ENCODE measurements at regions not wholly inside any gene's neighbourhood (a gene's known extent, or its start where the extent isn't known, plus 50 kb on each side); places are given as distances from the start of the nearest gene placed in this dataset.
"Not testable (repeated sequence)": the region's sequence is repeated elsewhere in the genome, so short reads cannot be mapped to it uniquely, and the experiment has no call there.

- DNase-seq (ENCODE audit: low spot score): no peak
Observed at GRCh38 chrX:1778817-1779216, 164.0 kb downstream of the ASMT start.

DNA sequence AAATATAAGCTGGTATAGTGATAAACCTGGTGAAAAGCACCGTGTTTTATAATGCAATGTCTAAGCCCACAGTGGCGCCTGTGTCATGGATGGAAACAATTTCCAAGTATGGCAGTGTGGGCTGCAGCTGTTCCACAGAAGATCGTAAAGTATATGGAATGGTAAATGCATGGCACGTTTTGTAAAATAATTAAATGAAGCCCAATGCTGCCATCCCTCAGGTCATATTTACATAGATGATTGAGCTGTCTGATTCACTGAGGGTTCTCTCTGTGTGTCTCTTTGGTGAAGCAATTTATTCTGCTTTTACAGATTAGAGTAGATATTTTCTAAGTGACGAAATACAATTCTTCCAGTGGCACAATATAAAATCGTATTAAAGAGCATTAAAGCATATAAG is 164.8 kb downstream of the ASMT start:
- no peak for DNase-seq (ENCODE audit: low spot score)

- DNase-seq (ENCODE audit: low spot score): no peak
Observed at GRCh38 chrX:1781766-1782165, 166.9 kb downstream of the ASMT start.

DNA sequence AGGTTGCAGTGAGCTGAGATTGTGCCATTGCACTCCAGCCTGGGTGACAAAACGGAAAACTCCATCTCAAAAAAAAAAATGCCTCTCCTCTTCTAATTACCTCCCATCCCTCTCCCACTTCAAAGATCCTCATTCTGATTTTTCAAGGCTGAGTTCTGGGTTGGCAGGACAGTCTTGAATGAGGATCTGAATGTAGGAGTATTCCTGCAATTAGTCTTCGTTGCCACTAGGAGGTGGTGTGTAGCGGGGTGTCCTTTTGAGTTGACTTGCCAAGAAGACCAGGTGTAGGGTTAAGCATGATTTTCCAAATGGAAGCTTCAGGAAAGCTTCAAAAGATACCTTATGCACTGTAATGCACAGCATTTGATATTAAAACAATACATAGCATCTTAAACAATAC is 169.9 kb downstream of the ASMT start:
- no peak for DNase-seq (ENCODE audit: low spot score)

DNA sequence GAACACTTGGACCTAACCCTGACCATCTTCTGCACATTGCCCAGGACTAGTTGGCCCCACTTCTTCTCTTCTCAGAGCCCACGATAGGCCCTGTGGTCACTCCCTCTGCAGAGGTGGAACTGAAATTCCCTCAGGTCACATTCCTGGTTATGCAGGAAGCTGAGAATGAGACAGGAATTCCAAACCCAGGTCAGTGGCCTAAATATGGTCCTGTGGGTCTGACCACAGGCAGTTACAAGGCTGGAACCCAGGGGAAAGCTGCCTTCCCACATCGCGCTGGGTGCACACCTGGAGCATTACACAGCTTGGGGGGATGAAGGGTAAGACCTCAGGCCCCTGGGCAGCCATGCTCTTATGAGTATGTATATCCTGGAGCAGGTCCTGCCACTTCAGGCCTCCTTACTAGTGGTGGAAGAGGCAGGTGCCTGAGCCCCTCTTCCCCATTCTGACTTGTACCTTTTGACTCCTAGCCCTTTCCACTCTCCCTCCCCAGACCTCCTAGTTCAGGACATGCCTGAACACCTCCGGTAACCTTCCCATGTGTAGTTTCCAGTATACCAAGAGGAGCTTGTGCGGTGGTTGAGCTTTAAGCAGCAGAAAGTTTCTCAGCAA is 173.5 kb downstream of the ASMT start:
- no peak for DNase-seq (ENCODE audit: low spot score)

GRCh38 chrX:1792636-1793035 is 177.8 kb downstream of the ASMT start:
- no peak for DNase-seq (ENCODE audit: low spot score)

DNA sequence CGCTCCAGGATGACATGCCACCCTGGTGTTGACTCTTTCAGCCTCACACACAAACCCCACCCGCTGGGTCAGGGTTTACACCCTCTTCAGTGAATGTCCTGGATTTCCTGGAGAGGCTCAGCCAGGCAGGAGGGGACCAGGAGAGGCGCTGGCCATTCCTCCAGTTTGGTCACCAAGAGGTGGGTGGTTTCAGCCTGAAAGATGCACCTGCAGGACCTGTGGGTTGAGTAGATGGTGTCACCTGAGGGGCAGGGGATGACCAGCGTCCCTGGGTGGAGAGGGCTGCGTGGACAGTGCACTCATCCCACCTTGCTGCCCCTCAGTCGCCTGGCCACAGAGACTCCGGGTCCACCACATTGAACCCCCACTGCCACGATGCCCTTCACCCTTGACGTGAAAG is 179.7 kb downstream of the ASMT start:
- DNase-seq (ENCODE audit: low spot score): no peak

DNA sequence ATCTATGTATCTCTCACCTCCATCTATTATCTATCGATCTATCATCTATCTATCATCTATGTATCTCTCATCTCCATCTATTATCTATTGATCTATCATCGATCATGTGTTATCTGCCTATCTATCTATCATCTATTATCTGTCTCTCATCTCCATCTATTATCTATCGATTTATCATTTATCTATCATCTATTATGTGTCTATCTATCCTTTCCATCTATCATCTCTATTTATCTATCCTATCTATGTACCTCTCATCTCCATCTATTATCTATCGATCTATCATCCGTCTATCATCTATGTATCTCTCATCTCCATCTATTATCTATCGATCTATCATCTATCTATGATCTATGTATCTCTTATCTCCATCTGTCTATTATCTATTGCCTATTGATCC is 188.1 kb downstream of the ASMT start:
- DNase-seq (ENCODE audit: low spot score): no peak

GRCh38 chrX:1803741-1804140 is 188.9 kb downstream of the ASMT start:
- DNase-seq (ENCODE audit: low spot score): no peak

- peak; percentile 66 for DNase-seq (ENCODE audit: low spot score)
Observed at GRCh38 chrX:1807301-1807731, 192.5 kb downstream of the ASMT start.

DNA sequence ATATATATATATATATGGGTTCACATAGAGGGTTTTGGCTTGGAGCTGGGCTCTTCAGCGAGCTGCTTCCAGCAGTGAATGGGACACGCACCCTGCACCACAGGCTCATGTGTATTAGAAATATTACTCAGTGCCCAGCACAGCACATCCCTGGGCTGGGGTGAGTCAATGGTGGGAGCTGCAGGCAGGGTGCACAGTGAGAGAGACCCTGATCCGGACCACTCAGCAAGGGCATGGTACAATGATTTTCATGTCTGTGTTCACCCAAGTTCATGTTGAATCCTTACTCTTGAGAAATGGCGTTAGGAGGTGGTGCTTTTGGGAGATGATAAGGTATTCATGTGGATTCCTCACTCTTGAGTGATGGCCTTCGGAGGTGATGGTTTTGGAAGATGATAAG is 194.7 kb downstream of the ASMT start:
- no peak for DNase-seq (ENCODE audit: low spot score)

- no peak for DNase-seq (ENCODE audit: low spot score)
Observed at GRCh38 chrX:1813809-1814208, 198.9 kb downstream of the ASMT start.

DNA sequence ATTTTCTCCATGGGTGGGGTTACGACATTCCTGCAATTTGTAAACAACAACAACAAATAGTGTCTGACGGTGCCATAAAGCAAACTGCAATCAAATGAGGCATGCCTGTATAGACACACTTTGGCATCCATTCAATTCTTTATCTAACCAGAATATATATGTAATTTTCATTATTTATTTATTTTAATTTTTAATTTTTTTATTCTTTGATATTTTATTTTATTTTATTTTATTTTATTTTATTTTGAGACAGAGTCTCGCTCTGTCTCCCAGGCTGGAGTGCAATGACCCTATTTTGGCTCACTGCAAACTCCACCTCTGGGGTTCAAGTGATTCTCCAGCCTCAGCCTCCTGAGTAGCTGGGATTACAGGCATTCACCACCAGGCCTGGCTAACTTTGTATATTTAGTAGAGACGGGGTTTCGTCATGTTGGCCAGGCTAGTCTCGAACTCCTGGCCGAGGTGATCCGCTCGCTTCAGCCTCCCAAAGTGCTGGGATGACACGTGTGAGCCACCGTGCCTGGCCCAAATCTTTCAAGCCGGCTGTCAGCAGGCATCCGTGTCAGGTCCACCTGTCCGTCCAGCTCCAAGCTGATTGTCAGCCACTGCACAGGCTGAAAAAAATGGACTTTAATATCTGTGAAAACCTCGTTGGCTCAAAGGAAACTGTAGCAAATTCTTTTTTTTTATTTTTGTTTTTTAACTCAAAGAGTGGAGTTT is 200.8 kb downstream of the ASMT start:
- no peak for DNase-seq (ENCODE audit: low spot score)

- not testable (repeated sequence) for DNase-seq (ENCODE audit: low spot score)
Observed at GRCh38 chrX:1816387-1816982, 201.6 kb downstream of the ASMT start.

DNA sequence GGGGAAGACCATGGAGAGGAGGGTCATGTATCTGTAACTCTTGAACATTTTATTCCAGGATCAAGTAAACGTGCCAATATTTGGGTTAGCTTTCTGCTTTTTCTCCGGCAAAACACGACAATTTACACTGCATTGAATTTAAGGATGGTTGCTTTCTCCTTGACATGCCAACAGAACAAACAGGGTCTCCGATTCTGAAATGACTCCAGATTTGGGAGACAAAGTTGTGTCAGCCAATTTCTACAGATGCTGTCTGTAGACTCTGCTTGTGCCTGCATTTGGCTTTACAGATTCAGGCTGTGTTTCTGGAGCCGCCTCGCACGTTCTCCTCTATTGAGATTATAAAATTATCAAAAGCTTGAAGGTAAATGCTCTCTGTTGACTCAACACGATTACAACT is 207.0 kb downstream of the ASMT start:
- DNase-seq (ENCODE audit: low spot score): no peak

GRCh38 chrX:1824855-1825254 is 210.0 kb downstream of the ASMT start:
- DNase-seq (ENCODE audit: low spot score): no peak

DNA sequence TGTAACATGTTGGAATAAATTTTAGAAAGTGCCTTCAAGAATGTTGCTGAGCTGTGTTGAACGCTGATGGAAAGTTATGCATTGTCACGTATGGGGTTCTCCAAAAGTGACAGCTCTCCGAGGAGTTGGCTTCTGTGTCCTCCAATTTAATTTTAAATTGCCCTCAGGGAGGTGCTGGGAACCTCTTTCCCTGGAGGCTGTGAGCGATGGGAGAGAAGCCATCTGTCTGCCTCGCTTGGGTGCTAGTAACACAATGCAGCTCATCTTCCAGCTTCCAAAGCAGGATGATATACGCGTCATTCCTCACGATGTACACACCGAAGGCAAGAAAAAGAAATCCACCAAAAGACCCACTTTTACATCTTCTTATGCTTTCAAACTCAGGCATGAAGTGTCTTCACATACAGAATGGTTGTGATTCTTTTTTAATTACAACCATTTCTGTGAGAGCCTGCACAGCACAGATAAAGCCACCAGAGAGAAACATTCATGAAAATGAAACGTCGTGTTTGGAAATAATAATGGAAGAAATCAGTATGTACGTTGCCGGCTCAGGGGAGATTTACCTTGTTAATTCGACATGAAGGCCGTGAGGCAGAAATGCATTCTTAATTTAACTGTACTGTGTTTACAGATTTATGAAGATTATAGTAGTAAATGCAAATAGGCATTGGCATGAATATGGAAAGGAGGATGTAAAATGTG is 218.9 kb downstream of the ASMT start:
- no peak for DNase-seq (ENCODE audit: low spot score)

DNA sequence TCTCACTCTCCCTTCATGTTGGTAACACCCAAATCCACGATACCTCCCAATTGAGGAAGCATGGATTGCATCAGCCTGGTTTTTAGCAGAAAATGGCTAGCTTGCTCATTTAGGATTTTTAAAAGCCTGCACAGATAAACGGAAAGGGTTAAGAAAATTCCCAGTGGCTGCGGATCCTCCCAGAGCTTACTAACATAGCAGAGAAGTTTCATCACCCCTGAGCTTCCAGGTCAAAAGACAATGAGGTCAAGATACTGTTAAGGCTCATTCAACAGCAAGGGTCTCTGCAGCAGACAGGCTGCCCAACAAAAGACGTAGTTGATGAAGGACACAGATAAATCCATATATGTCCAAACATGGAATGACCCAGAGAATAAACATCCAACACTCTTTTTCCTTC is 220.2 kb downstream of the ASMT start:
- no peak for DNase-seq (ENCODE audit: low spot score)

- DNase-seq (ENCODE audit: low spot score): no peak
Observed at GRCh38 chrX:1836683-1837082, 221.8 kb downstream of the ASMT start.

DNA sequence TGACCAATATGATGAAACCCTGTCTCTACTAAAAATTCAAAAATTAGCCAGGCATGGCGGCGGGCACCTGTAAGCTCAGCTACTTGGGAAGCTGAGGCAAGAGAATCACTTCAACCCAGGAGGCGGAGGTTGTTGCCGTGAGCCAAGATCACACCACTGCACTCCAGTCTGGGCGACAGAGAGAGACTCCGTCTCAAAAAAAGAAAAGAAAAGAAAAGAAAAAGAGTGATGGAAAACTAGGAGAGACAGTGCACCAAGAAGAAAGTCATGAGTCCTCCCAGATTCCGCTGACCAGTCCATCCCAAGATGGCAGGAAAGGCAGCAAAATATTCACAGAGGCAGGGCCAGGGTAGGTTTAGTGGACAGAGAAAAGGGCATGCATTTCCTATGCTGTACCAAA is 226.9 kb downstream of the ASMT start:
- no peak for DNase-seq (ENCODE audit: low spot score)

DNA sequence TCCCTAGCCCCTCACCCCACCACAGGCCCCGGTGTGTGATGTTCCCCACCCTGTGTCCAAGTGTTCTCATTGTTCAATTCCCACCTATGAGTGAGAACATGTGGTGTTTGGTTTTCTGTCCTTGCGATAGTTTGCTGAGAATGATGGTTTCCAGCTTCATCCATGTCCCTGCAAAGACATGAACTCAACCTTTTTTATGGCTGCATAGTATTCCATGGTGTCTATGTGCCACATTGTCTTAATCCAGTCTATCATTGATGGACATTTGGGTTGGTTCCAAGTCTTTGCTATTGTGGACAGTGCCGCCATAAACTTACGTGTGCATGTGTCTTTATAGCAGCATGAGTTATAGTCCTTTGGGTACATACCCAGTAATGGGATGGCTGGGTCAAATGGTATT is 232.1 kb downstream of the ASMT start:
- not testable (repeated sequence) for DNase-seq (ENCODE audit: low spot score)

DNA sequence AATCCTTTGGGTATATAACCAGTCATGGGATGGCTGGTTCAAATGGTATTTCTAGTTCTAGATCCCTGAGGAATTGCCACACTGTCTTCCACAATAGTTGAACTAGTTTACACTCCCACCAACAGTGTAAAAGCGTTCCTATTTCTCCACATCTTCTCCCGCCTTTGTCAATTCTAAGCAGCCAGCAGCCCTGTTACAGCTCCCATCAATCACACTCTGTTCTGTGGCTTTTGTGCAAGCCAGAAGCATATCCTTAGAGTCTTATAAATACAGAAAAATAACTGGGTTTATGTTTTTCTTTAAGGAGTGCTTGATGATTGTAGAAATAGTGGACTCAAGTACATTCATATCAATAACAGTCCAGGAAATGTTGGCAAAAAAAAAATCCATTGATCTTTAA is 232.9 kb downstream of the ASMT start:
- DNase-seq (ENCODE audit: low spot score): not testable (repeated sequence)

DNA sequence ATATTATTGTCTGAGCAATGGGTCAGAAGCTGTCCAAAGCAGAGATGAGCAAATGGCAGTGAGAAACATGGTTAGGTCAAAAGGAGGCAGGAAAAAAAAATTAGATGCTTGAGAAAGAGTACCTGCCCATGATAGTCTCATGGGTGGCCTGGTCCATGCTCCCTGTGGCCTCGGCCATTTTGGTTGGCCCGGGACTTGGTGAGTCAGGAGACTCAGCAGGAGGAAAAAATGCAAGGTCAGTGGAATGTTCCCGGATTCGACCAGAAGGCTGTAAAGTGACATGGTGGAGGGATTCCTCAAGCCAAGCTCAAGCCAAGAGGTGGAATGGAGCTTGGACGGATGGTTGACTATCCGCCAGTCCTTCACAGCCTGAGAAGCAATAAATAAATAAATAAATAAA is 236.7 kb downstream of the ASMT start:
- DNase-seq (ENCODE audit: low spot score): no peak
